ENCODE measurements at regions not wholly inside any gene's neighbourhood (a gene's known extent, or its start where the extent isn't known, plus 50 kb on each side); places are given as distances from the start of the nearest gene placed in this dataset.
A peak's percentile ranks its signal among the peaks of the same experiment; 100 is the strongest.
"Not testable (repeated sequence)": the region's sequence is repeated elsewhere in the genome, so short reads cannot be mapped to it uniquely, and the experiment has no call there.

DNA sequence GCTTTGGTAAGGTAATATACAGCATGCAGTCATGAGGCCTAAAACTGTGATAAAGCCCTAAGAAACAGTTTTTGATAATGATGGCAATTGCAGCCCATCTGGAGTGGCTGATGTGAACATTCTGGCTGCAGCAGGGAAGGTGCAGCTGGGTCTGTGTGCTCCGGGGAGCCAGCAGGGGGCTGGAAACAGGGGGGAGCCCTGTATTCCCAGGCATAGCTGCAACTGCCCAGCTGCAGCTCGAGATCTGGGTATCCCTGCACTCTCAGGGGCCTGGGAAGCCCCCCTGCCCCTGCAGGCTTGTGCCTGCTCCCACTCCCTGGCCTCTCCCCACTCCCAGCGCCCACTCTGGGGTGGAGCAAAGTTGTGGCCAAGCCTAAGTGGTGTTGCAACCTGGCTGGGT, 95.6 kb downstream of the RRAGB start:
- no peak for DNase-seq

GRCh38 chrX:55815546-55815945, 98.0 kb downstream of the RRAGB start:
- no peak for DNase-seq

DNA sequence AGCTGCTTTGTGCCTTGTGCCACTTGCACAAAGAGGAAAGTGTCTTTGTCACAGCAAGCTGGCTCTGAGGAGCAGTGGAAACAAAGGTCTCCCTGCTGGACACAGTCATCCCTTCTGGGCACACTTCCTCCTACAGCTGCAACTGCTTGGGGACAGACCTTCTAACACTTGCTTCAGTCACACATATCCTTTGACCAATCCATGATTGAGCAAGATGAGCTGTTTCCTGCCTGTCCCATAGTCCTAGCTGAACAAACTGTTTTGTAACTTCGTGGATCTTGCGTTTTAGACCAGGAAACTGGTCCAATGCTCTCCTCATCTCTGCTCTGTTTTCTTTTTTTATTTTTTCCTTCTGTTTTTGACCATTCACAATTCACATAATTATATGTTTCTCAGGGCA, 98.5 kb downstream of the RRAGB start:
- no peak for DNase-seq

DNA sequence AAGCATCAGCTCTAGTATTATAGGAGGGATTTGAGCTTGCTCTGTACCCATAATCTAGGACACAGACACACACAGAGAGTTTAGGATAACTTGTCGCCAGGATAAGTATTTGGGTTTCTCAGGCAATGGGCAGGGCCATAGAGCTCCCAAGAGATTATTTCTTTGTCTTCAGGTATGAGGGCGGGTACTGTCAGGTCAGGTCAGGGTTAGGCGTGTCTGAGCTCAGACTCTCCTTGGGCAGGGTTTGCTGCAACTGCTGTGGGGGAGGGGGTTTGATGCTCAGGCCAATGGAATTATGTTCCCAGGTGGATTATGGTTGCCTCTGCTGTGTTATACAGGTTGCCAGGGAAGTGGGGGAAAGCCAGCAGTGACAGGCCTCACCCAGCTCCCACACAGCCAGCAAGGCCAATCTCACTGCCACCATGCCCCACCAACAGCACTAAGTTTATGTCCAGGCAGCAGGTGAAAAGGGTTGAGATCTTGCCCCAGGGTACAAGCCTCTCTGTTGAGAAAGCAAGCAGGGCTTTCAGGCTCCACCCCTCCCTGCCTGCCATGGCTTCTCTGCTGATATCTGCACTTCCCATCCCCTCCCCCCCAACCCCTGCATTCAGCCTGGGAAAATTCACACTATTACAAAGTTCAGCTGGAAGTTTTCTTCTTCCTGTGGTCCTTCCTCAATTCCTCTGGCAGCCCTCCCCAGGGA, 101.3 kb downstream of the RRAGB start:
- no peak for DNase-seq

DNA sequence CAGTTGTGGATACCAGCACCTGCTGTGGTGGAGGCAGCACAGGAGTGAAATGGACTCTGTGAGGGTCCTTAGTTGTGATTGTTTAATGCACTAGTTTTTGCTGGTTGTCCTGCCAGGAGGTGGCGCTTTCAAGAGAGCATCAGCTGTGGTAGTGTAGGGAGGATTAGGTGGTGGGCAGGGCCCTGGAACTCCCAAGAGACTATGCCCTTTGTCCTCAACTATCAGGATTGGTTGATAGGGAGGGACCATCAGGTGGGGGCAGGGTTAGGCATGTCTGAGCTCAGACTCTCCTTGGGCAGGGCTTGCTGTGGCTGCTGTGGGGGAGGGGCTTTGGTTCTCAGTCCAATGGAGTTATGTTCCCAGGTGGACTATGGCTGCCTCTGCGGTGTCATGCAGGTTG, 121.9 kb downstream of the RRAGB start:
- no peak for DNase-seq

- DNase-seq: no peak
These were observed 124.6 kb downstream of the RRAGB start for GRCh38 chrX:55841962-55842752.

DNA sequence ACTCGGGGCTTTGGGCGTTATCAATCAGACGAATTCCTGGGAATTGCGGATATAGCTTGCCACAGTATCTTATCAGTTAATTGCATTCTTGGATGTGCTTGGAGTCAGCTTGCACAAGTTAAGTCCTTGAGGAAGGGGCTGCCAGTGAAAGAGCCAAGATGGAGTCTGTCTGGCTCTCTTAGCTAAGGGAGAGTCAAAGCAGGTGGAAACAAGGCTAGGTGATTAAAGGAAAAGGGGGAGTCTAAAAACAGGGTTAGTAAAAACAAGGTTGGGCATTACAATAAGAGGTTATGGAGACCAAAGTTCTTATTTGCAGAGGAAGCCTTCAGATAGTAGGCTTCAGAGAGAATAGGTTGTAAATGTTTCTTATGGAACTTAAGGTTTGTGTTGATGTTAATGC, 149.2 kb downstream of the RRAGB start:
- DNase-seq: not testable (repeated sequence)

GRCh38 chrX:55867181-55867651, 149.7 kb downstream of the RRAGB start:
- DNase-seq: peak in 1 of 5 experiments; percentile 11

DNA sequence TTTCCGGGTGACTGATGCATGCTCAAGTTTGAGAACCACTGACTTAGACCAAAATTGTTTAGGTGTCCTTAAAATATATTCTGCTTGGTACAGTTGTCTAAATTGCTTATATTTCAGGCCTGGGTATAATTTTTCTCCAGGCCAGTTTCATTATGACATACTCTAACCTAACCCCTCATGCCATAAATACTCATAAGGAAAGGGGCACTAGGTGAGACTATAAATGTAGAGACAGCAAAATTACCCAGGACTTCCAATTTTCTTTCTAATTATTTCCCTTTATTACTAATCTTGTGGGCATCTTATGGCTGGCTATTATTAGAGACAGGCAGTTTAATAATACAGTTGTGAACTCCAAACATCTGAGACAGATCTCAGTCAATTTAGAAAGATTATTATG, 150.2 kb downstream of the RRAGB start:
- no peak for DNase-seq

- no peak for DNase-seq
These were observed 157.3 kb downstream of the RRAGB start for GRCh38 chrX:55874807-55875206.

DNA sequence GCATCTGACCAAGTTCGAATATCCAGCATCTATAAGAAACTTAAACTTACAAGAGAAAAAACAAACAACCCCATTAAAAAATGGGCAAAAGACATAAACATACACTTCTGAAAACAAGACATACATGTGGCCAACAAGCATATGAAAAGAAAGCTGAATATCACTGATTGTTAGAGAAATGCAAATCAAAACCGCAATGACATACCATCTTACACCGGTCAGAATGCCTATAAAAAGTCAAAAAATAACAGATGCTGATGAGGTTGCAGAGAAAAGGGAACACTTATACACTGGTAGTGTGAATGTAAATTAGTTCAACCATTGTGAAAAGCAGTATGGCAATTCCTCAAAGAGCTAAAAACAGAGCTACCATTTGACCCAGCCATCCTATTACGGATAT, 166.0 kb downstream of the RRAGB start:
- not testable (repeated sequence) for DNase-seq

DNA sequence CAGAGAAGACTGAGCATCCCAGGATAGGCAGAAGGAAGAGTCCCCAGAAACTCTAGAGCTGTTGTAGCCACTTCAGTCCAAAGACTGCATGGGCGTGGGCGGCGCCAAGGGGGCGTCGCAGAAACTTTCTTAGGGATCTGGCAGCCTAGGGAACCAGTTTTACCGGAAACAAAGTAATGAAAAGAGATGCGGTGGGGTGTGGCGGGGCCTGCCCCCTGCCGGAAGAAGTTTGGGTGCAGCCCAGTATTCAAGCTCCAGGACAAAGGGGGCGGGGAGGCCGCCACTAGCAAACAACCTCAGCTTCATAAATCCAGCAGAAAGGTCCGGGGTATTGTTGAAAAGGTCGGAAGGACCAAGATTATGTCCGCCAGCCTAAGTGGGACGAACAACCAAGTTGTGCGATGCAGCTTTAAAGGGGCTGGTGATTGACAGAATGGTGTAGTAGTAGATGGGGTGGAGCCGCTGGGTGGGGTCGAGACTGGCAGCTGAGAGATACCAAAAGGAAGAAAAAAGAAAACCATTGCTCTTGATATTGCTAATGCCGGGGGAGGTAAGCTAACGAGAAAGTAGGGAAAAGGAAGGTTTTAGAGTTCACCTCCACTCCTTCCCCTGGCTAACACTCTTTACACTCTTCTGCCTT, 190.5 kb downstream of the RRAGB start:
- DNase-seq: peak in 3 of 5 experiments; percentile 21 to 71 (median 27)

- peak in 1 of 5 experiments; percentile 43 for DNase-seq
These were observed 191.2 kb downstream of the RRAGB start for GRCh38 chrX:55908661-55909212.

GRCh38 chrX:55919367-55920221, 202.0 kb downstream of the RRAGB start:
- no peak for DNase-seq

DNA sequence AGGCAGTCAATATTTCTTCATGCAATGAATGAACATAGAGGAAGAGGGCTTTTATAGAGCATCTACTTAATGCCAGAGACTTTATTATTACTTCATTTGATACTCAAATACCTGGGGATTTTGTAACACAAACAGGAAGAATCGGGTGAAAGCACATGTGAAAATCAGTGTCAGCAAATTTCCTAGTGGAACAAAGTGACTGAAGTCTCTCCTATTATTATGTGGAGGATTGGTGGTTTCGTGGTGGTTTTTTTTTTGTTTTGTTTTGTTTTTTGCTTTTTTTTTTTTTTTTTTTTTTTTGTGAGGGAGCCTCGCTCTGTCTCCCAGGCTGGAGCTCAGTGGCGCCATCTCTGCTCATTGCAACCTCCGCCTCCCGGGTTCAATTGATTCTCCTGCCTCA, 207.0 kb downstream of the RRAGB start:
- DNase-seq: no peak

- not testable (repeated sequence) for DNase-seq
These were observed 211.0 kb downstream of the RRAGB start for GRCh38 chrX:55928529-55928928.

All from T-helper 2 cell (primary cell).